Middle frontal gyrus (tissue), 1 donor: ENCODE measurements at regions not wholly inside any gene's neighbourhood (a gene's known extent, or its start where the extent isn't known, plus 50 kb on each side); places are given as distances from the start of the nearest gene placed in this dataset.
"Not testable (repeated sequence)": the region's sequence is repeated elsewhere in the genome, so short reads cannot be mapped to it uniquely, and the experiment has no call there.

Experiments used
- DNase-seq: peaks from one replicate; pipeline ENCODE4 v3.0.0-alpha.2; 2015; ENCODE audit warnings: low spot score; ENCODE audit errors: extremely low spot score

- no peak for DNase-seq
Observed at GRCh38 chr2:13522917-13523821, 806.4 kb downstream of the TRIB2 start.

GRCh38 chr2:13524492-13524891, 807.8 kb downstream of the TRIB2 start:
- DNase-seq = no peak

GRCh38 chr2:13531735-13532410, 815.1 kb downstream of the TRIB2 start:
- not testable (repeated sequence) for DNase-seq

- not testable (repeated sequence) for DNase-seq
Observed at GRCh38 chr2:13532781-13533523, 816.2 kb downstream of the TRIB2 start.

DNA sequence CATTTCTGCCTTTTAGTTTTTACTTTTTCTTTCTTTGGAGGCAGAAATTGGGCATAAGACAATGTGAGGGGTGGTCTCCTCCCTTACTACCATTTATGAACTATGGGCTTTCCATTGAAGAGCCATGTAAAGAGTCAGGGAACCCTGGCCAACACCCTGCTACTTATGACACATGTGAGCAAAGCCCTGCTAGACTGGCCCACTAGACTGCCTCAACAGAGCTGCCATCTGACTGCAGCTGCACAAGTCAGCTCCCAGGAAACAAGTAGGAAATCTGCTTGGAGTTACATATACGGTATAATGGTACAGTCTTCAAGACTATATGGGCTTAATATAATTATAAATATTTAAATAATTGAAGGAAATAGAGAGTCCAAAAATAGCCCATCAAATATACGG, 816.8 kb downstream of the TRIB2 start:
- DNase-seq = no peak

- no peak for DNase-seq
Observed at GRCh38 chr2:13536941-13537340, 820.2 kb downstream of the TRIB2 start.

DNA sequence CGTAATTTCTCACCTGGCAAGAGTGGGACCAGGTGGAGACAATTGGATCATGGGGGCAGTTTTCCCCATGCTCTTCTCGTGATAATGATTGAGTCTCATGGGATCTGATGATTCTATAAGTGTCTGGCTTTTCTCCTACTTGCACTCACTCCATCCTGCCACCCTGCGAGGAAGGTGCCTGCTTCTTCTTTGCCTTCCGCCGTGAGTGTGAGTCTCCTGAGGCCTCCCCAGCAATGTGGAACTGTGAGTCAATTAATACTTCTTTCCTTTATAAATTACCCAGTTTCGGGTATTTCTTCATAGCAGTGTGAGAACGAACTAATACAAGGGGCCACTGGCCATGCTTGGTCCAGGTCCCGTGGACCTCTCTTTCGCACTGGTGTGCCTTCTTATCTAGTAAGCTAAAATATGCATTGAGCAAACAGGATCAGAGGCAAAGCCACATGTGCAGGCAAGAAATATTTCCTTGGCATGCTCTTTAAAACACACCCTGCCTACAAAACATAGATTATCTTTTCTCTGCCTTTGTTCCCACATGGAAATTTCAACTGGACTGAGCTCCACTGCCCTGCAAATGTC, 821.1 kb downstream of the TRIB2 start:
- no peak for DNase-seq

GRCh38 chr2:13539296-13539695, 822.6 kb downstream of the TRIB2 start:
- DNase-seq = no peak

DNA sequence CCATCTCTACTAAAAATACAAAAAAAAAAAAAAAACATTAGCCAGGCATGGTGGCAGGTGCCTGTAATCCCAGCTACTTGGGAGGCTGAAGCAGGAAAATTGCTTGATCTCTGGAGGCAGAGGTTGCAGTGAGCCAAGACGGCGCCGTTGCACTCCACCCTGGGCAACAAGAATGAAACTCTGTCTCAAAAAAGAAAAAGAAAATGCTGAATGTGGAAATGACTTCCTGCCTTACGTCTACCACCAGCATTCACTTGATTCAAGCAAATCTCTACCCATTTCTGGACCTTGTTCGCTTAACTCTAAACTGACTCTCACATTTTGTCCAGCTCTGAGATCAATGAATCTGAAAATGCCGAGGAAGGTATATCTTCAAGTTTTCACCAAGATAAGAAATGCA, 825.3 kb downstream of the TRIB2 start:
- DNase-seq = no peak

GRCh38 chr2:13542642-13543041, 825.9 kb downstream of the TRIB2 start:
- no peak for DNase-seq

DNA sequence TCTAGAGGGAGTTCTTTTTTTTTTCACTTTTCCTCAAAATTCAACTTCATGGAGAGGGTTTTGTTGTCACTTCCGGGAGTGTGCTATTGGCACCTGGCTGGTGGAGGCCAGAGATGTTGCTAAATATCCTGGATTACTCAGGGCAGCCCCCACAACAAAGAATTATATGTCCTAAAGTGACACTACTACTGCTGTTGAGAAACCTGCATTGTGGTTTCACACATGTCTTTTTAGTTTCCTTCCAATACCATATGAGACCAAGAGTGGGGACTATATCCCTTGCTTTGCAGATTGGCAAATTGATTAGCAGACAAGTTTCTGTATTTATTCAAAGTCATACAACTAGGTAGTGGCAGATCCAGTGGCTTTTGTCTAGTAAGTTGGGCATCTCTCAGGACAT, 826.8 kb downstream of the TRIB2 start:
- DNase-seq = no peak

- no peak for DNase-seq
Observed at GRCh38 chr2:13545320-13545719, 828.6 kb downstream of the TRIB2 start.

DNA sequence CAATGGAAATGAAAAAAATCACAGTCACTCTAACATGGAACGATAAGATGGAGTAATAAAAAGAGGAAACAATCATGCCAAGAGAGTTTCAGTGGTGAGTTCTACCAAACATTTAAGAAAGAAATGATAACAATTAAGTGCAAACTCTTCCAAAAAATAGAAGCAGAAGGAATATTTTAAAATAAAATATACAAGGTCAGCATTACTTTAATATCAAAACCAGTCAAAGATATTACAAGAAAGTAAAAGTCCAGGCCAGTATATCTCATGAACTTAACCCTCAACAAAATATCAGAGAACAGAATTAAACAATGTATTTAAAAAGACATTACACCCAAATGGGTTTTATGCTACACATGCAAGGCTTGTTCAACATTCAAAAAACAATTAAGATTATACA, 829.4 kb downstream of the TRIB2 start:
- no peak for DNase-seq

GRCh38 chr2:13550285-13551231, 833.8 kb downstream of the TRIB2 start:
- DNase-seq = no peak

DNA sequence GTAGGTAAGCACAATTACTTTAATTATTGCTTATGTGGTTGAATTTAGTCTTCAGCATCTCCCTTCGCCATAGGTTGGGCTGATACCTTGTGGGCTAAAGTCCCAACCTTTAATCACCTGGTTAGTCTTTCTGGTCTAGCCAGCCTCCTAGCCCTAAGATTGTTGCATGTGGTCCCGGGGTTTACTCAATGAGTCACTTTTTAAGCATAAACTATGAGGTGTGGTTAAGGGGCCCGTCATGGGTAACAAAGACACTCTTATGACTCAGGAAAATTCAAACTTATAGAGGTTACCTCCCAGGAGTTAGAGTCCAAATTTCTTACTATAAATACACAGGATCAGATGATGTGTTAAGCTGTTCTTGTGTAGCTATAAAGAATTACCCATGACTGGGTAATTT, 841.6 kb downstream of the TRIB2 start:
- DNase-seq = no peak

- DNase-seq = no peak
Observed at GRCh38 chr2:13560322-13560721, 843.6 kb downstream of the TRIB2 start.

DNA sequence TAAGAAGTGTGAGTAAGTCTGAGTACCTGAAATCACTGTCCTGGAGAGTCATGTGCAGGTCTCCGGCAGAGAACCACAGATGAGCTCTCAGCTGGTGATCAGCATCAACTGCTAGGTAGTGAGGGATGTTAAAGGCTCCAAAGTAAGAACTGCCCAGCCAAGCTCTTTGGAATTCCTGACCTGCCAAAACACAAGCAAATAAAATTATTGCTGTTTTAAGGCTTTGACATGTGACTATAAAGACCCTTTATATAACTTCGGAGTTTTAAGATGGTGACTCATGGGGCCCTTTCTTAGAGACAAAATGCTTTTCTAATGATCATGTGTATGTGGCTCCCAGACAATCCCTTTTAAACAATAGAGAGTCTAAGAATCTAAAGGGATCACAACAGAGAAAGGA, 855.7 kb downstream of the TRIB2 start:
- DNase-seq = no peak

DNA sequence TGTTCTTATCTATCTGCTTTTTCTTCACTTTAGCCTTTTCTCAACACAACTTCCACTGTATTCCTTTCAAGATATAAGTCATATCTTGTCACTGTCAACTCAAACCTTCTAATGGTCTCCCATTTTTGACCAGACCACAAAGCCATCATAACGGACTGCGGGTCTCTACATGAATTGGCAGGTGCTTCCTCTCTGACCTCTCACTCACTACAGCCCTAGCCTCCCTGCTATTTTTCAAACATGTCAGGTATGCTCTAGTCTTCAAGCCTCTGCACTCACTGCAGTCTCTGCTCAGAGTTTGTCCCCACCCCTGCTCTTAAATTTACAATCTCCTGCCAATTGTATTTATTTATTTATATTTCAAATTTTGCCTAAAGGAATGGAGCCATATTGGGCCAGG, 858.1 kb downstream of the TRIB2 start:
- DNase-seq = no peak

- DNase-seq = no peak
Observed at GRCh38 chr2:13576406-13577036, 859.8 kb downstream of the TRIB2 start.

DNA sequence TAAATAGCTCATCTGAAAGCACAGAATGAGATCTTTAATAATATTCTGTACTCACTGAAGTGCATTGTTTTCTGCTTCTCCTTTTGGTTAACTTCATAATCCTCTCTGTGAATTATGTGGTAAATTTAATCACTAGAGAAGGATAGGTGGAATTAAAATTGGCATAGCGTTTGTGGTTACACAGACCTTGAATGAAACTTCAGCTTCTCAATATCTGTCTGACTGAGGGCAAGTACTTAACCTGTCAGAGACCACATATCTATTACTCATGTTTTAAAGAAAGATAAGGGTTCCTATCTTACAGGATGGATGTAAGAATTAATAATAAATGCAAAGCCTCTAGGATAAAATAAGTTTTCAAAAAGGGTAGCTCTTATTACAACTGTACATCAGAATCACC, 861.8 kb downstream of the TRIB2 start:
- no peak for DNase-seq
